IMR-90 (cell line): ENCODE measurements at regions not wholly inside any gene's neighbourhood (a gene's known extent, or its start where the extent isn't known, plus 50 kb on each side); places are given as distances from the start of the nearest gene placed in this dataset.

Experiments
- ATAC-seq: fragments of 200-7000 bp; cut with Tn5 transposase; 2 replicates; pipeline ENCODE4 v1.9.1; 2020; ENCODE audit warnings: low read depth, mild to moderate bottlenecking, moderate library complexity
- BruUV-seq: library from RNA; stranded (reverse); fragments of 400-500 nt; replicated peaks from 2 replicates; lab custom pipeline; 2021; lab: Mats Ljungman, UMichigan
- CTCF ChIA-PET: fragments of 300-600 bp; formaldehyde crosslinking; extraction: SDS; loops from one replicate; lab custom pipeline; 2021; ENCODE audit warnings: antibody characterized with exemption; lab: Yijun Ruan, JAX
- POLR2A ChIA-PET: fragments of 300-600 bp; sonication (Branson Sonifier 250); formaldehyde crosslinking; loops from one replicate; lab custom pipeline; 2022; ENCODE audit warnings: antibody characterized with exemption; ENCODE audit not compliant: unreplicated experiment; lab: Charles Lee
- DNase-seq: peaks from one replicate; pipeline ENCODE4 v3.0.0; 2013
- H2AFZ ChIP-seq: replicated peaks from 2 replicates; pipeline ENCODE3; 2013; ENCODE audit warnings: low read length, mild to moderate bottlenecking; ENCODE audit not compliant: poor library complexity
- H2AK5ac ChIP-seq: 2 replicates; pipeline ENCODE4 v1.6.1; 2013; ENCODE audit warnings: low read depth, low read length, inconsistent platforms
- H2AK9ac ChIP-seq: replicated peaks from 2 replicates; pipeline ENCODE3; 2013; ENCODE audit warnings: mild to moderate bottlenecking, low read depth, low read length, moderate library complexity; ENCODE audit not compliant: poor library complexity
- H2BK120ac ChIP-seq: 2 replicates; pipeline ENCODE4 v1.6.1; 2013; ENCODE audit warnings: low read depth, low read length, inconsistent platforms
- H2BK15ac ChIP-seq: 3 replicates; pipeline ENCODE4 v1.6.1; 2013; ENCODE audit warnings: low read depth, low read length, inconsistent platforms
- H2BK20ac ChIP-seq: 2 replicates; pipeline ENCODE4 v1.6.1; 2013; ENCODE audit warnings: low read depth, mild to moderate bottlenecking, inconsistent platforms, low read length, moderate library complexity
- H2BK5ac ChIP-seq: 2 replicates; pipeline ENCODE4 v1.6.1; 2013; ENCODE audit warnings: mild to moderate bottlenecking, low read depth, low read length, inconsistent platforms; ENCODE audit not compliant: poor library complexity, severe bottlenecking
- H3K14ac ChIP-seq: replicated peaks from 2 replicates; pipeline ENCODE4 v1.6.1; 2013; ENCODE audit warnings: low read depth, low read length, inconsistent platforms
- H3K18ac ChIP-seq: 2 replicates; pipeline ENCODE4 v1.6.1; 2013; ENCODE audit warnings: low read depth, low read length, control low read depth
- H3K23ac ChIP-seq: 2 replicates; pipeline ENCODE4 v1.6.1; 2013; ENCODE audit warnings: low read depth, low read length, inconsistent platforms
- H3K27ac ChIP-seq: 2 replicates; pipeline ENCODE4 v1.5.1; 2013; ENCODE audit warnings: mild to moderate bottlenecking, control low read depth, low read length; ENCODE audit not compliant: insufficient read depth
- H3K27me3 ChIP-seq: 2 replicates; pipeline ENCODE4 v1.6.1; 2013; ENCODE audit warnings: low read length; ENCODE audit not compliant: control insufficient read depth, insufficient read depth
- H3K36me3 ChIP-seq: 2 replicates; pipeline ENCODE4 v1.6.1; 2013; ENCODE audit warnings: low read length, mixed read lengths; ENCODE audit not compliant: control insufficient read depth, insufficient read depth
- H3K4ac ChIP-seq: 2 replicates; pipeline ENCODE4 v1.6.1; 2013; ENCODE audit warnings: low read depth, low read length, inconsistent platforms
- H3K4me1 ChIP-seq: 2 replicates; pipeline ENCODE4 v1.6.1; 2013; ENCODE audit warnings: low read length, mixed read lengths; ENCODE audit not compliant: control insufficient read depth, insufficient read depth
- H3K4me2 ChIP-seq: 2 replicates; pipeline ENCODE4 v1.6.1; 2013; ENCODE audit warnings: low read depth, mild to moderate bottlenecking, control low read depth, low read length, moderate library complexity
- H3K4me3 ChIP-seq: 2 replicates; pipeline ENCODE4 v1.5.1; 2013; ENCODE audit warnings: low read depth, mild to moderate bottlenecking, control low read depth, low read length, moderate library complexity; ENCODE audit not compliant: insufficient read depth
- H3K56ac ChIP-seq: 2 replicates; pipeline ENCODE4 v1.6.1; 2013; ENCODE audit warnings: low read length, inconsistent platforms; ENCODE audit not compliant: insufficient read depth; ENCODE audit errors: extremely low read depth
- H3K79me1 ChIP-seq, 2 experiments: 2 replicates each; pipeline ENCODE4 v1.6.1; 2013; ENCODE audit warnings: low read length in 2 of 2, inconsistent platforms in 1 of 2, low read depth in 1 of 2
- H3K9ac ChIP-seq: 2 replicates; pipeline ENCODE4 v1.6.1; 2013; ENCODE audit warnings: low read depth, low read length, control low read depth
- H3K9me1 ChIP-seq: 2 replicates; pipeline ENCODE4 v1.6.1; 2013; ENCODE audit warnings: low read length, inconsistent platforms; ENCODE audit not compliant: insufficient read depth
- H3K9me3 ChIP-seq: 2 replicates; pipeline ENCODE4 v1.6.1; 2013; ENCODE audit warnings: low read length; ENCODE audit not compliant: control insufficient read depth, insufficient read depth
- H4K20me1 ChIP-seq: 2 replicates; pipeline ENCODE4 v1.6.1; 2013; ENCODE audit warnings: low read length, inconsistent platforms; ENCODE audit not compliant: insufficient read depth
- H4K5ac ChIP-seq: 2 replicates; pipeline ENCODE4 v1.6.1; 2013; ENCODE audit warnings: mild to moderate bottlenecking, low read depth, low read length, control low read depth
- H4K8ac ChIP-seq, 2 experiments: 2 replicates each; pipeline ENCODE4 v1.6.1; 2013; ENCODE audit warnings: low read depth in 2 of 2, low read length in 2 of 2, control low read depth in 1 of 2, inconsistent platforms in 1 of 2
- H4K91ac ChIP-seq: 2 replicates; pipeline ENCODE4 v1.6.1; 2013; ENCODE audit warnings: low read depth, low read length, inconsistent platforms; ENCODE audit not compliant: insufficient read depth
- BHLHE40 ChIP-seq: fragments of 150-350 bp; IDR thresholded peaks from 2 replicates; pipeline ENCODE4 v1.6.1; 2016; ENCODE audit warnings: mild to moderate bottlenecking, low read depth, low read length
- CEBPB ChIP-seq: IDR thresholded peaks from 2 replicates; pipeline ENCODE4 v1.6.1; 2012; ENCODE audit warnings: low read depth, low read length, improper control_type of control experiment
- CHD1 ChIP-seq: IDR thresholded peaks from 2 replicates; pipeline ENCODE4 v1.6.1; 2012; ENCODE audit warnings: low read depth, low read length, improper control_type of control experiment
- FOS ChIP-seq: fragments of 150-350 bp; IDR thresholded peaks from 2 replicates; pipeline ENCODE4 v1.6.1; 2016; ENCODE audit warnings: low read depth, low read length
- MAFK ChIP-seq: IDR thresholded peaks from 2 replicates; pipeline ENCODE4 v1.6.1; 2012; ENCODE audit warnings: low read depth, low read length, improper control_type of control experiment
- MAZ ChIP-seq: IDR thresholded peaks from 2 replicates; pipeline ENCODE4 v1.6.1; 2012; ENCODE audit warnings: low read depth, mild to moderate bottlenecking, low read length, improper control_type of control experiment, moderate library complexity, borderline replicate concordance
- MXI1 ChIP-seq: IDR thresholded peaks from 2 replicates; pipeline ENCODE4 v1.6.1; 2012; ENCODE audit warnings: low read depth, mild to moderate bottlenecking, low read length, moderate library complexity, borderline replicate concordance
- NFE2L2 ChIP-seq: fragments of 150-350 bp; IDR thresholded peaks from 2 replicates; pipeline ENCODE4 v1.6.1; 2016; ENCODE audit warnings: low read depth, mild to moderate bottlenecking, low read length
- POLR2A ChIP-seq: IDR thresholded peaks from 2 replicates; pipeline ENCODE4 v1.6.1; 2012; ENCODE audit warnings: mild to moderate bottlenecking, low read depth, low read length
- RAD21 ChIP-seq: IDR thresholded peaks from 2 replicates; pipeline ENCODE4 v1.6.1; 2012; ENCODE audit warnings: low read length, improper control_type of control experiment
- RCOR1 ChIP-seq: IDR thresholded peaks from 2 replicates; pipeline ENCODE4 v1.6.1; 2012; ENCODE audit warnings: mild to moderate bottlenecking, low read length, improper control_type of control experiment; ENCODE audit not compliant: insufficient replicate concordance
- RFX5 ChIP-seq: IDR thresholded peaks from 2 replicates; pipeline ENCODE4 v1.8.0; 2012; ENCODE audit warnings: low read depth, mild to moderate bottlenecking, low read length, moderate library complexity
- SMC3 ChIP-seq: fragments of 150-350 bp; IDR thresholded peaks from 2 replicates; pipeline ENCODE4 v1.6.1; 2016; ENCODE audit warnings: low read depth, mild to moderate bottlenecking, antibody characterized with exemption, low read length, moderate library complexity
- WGBS, 2 experiments: methylation state at CpG; one replicate each; pipeline versions ENCODE4 v1.1.5 to v1.1.7; 2013; ENCODE audit warnings: missing lambda C conversion rate in 2 of 2; ENCODE audit not compliant: insufficient read length in 1 of 2; ENCODE audit errors: extremely low coverage in 2 of 2; 5-methylcytosine and 5-hydroxymethylcytosine counted together
- dilution Hi-C: fragments of 300-500 bp; cut with HindIII; formaldehyde crosslinking; loops from one replicate; pipeline ENCODE4 v1.14.3; 2018; ENCODE audit warnings: low sequenced_read_pairs; ENCODE audit not compliant: unreplicated experiment
- in situ Hi-C: fragments of 300-500 bp; cut with MboI; formaldehyde crosslinking; loops from 3 replicates; pipeline ENCODE4 v1.14.3; 2019; ENCODE audit warnings: low sequenced_read_pairs, inconsistent platforms, mixed read lengths
- intact Hi-C: fragments of 100-400 bp; cut with micrococcal nuclease; formaldehyde crosslinking; loops from 2 replicates; pipeline ENCODE4 v1.10.0; 2022
- TF ChIP-seq, protein P1 (sequence below): conservative IDR thresholded peaks from 2 replicates; pipeline ENCODE4 v1.5.1; 2012; ENCODE audit warnings: mild to moderate bottlenecking, low read depth, low read length, improper control_type of control experiment
- TF ChIP-seq, protein P2 (sequence below): fragments of 150-350 bp; IDR thresholded peaks from 2 replicates; pipeline ENCODE4 v1.6.1; 2016; ENCODE audit warnings: low read depth, mild to moderate bottlenecking, low read length, moderate library complexity, borderline replicate concordance
- TF ChIP-seq, protein P3 (sequence below): fragments of 150-350 bp; IDR thresholded peaks from 2 replicates; pipeline ENCODE4 v1.6.1; 2017; ENCODE audit warnings: mild to moderate bottlenecking, antibody characterized with exemption, low read length, low read depth

DNA sequence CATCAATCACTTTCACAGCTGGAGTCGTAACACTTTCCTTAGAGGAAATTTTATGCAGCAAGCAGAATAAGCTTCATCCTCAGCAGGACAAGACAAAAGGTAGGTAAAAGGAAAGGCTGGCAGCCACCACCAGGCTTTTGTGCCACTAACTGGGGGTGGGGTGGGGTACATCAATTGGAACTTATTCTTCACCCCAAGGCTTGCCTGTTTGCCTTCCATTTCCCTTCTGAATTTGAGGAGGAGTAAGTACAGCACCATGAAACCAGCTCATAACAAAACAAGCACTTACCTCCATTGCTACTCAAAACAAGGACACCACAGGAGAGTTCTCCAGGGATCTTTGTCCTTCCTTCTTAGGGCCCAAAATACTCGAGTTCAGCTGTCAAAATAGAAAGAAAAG lies 296.8 kb downstream of the ARRDC4 start:
- ATAC-seq: no peak
- no peaks in the 10 kb centered on the region for H3K79me1 ChIP-seq
- no peak overlapping the region for H3K4me2 ChIP-seq
- H2AFZ ChIP-seq: no peak overlapping the region
- H3K9me1 ChIP-seq: no peaks in the 10 kb centered on the region
- H4K5ac ChIP-seq: no peak overlapping the region
- intact Hi-C loops (no loop called here), in situ Hi-C loops (no loop called here), dilution Hi-C loops (no loop called here)
- no peak overlapping the region for H3K4ac ChIP-seq
- no peak overlapping the region for H3K18ac ChIP-seq
- H4K8ac ChIP-seq: no peak overlapping the region
- no peak overlapping the region for H3K23ac ChIP-seq
- no peak overlapping the region for H2AK5ac ChIP-seq
- H3K27ac ChIP-seq: no peak overlapping the region
- TF ChIP-seq BHLHE40 (no peak), SMC3 (no peak), CEBPB (no peak), NFE2L2 (no peak), MAFK (no peak), POLR2A (no peak), CHD1 (no peak), RCOR1 (no peak), MAZ (no peak), RAD21 (no peak), MXI1 (no peak), FOS (no peak), RFX5 (no peak)
- TF ChIP-seq, protein P1, sequence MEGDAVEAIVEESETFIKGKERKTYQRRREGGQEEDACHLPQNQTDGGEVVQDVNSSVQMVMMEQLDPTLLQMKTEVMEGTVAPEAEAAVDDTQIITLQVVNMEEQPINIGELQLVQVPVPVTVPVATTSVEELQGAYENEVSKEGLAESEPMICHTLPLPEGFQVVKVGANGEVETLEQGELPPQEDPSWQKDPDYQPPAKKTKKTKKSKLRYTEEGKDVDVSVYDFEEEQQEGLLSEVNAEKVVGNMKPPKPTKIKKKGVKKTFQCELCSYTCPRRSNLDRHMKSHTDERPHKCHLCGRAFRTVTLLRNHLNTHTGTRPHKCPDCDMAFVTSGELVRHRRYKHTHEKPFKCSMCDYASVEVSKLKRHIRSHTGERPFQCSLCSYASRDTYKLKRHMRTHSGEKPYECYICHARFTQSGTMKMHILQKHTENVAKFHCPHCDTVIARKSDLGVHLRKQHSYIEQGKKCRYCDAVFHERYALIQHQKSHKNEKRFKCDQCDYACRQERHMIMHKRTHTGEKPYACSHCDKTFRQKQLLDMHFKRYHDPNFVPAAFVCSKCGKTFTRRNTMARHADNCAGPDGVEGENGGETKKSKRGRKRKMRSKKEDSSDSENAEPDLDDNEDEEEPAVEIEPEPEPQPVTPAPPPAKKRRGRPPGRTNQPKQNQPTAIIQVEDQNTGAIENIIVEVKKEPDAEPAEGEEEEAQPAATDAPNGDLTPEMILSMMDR: no peak
- TF ChIP-seq, protein P2, sequence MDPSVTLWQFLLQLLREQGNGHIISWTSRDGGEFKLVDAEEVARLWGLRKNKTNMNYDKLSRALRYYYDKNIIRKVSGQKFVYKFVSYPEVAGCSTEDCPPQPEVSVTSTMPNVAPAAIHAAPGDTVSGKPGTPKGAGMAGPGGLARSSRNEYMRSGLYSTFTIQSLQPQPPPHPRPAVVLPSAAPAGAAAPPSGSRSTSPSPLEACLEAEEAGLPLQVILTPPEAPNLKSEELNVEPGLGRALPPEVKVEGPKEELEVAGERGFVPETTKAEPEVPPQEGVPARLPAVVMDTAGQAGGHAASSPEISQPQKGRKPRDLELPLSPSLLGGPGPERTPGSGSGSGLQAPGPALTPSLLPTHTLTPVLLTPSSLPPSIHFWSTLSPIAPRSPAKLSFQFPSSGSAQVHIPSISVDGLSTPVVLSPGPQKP: no peak
- TF ChIP-seq, protein P3, sequence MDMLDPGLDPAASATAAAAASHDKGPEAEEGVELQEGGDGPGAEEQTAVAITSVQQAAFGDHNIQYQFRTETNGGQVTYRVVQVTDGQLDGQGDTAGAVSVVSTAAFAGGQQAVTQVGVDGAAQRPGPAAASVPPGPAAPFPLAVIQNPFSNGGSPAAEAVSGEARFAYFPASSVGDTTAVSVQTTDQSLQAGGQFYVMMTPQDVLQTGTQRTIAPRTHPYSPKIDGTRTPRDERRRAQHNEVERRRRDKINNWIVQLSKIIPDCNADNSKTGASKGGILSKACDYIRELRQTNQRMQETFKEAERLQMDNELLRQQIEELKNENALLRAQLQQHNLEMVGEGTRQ: no peak
- BruUV-seq: no TSS peak
- no peak overlapping the region for H3K4me3 ChIP-seq
- H2BK20ac ChIP-seq: no peak overlapping the region
- no peaks in the 10 kb centered on the region for H3K27me3 ChIP-seq
- H3K9me3 ChIP-seq: peaks cover 11% of the 10 kb centered on the region
- ChIA-PET POLR2A (no interaction called here), CTCF (no interaction called here)
- no peak overlapping the region for H2BK120ac ChIP-seq
- H3K14ac ChIP-seq: no peak overlapping the region
- H3K36me3 ChIP-seq: no peaks in the 10 kb centered on the region
- DNase-seq: no peak
- H3K56ac ChIP-seq: no peak overlapping the region
- H3K9ac ChIP-seq: no peak overlapping the region
- H3K4me1 ChIP-seq: no peaks in the 10 kb centered on the region
- H2BK5ac ChIP-seq: no peak overlapping the region
- no peak overlapping the region for H4K91ac ChIP-seq
- no peaks in the 10 kb centered on the region for H4K20me1 ChIP-seq
- no CpG with 5 or more reads among the region's 2 CpGs for WGBS, 2 experiments
- no peak overlapping the region for H2BK15ac ChIP-seq
- no peak overlapping the region for H2AK9ac ChIP-seq
